ENCODE measurements at regions not wholly inside any gene's neighbourhood (a gene's known extent, or its start where the extent isn't known, plus 50 kb on each side); places are given as distances from the start of the nearest gene placed in this dataset.

DNA sequence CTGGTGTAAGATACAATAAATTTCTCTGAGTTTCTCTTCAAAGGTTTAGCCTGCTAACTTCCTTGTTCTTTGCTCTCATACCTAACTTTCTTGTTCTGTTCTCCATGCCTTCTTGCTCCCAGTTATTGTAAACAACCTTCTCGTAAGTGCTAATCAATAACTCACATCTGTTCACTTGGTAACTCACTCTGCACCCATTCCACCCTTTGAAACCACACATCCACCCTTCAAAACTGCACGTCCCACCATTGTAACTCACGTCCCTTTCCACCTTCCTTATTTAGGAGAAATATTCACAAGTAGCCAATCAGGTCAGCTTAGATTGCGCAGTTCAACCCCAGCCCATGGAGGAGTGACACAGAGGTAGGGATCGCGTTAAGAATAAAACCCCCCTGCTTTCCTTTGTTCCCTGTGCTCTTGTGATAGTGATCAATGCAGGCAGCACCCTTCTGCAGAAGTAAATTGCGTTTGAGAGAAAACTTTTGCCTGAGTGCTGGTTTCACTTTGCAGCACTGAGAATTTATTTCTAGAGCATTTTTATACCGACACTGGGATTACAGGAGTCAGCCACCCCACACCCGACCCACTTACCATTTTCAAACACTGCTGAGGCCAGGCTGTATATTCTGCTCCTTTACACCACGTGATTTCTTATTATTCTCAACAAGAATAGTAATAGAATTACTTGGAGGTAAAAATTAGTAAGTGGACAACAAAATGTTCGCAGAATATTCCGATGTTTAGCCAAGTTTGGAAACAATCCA lies 789.2 kb upstream of the RGS18 start:
- 71% methylated on average over 2 of the region's 12 CpGs for WGBS (ENCODE audit: insufficient coverage)

GRCh38 chr1:191371626-191372025 lies 786.6 kb upstream of the RGS18 start:
- Mint-ChIP-seq H3K27ac (no peak overlapping the region), H3K36me3 (no peaks in the 10 kb centered on the region), H3K4me1 (no peaks in the 10 kb centered on the region), H3K4me3 (no peak overlapping the region), H3K9me3 (peaks cover 10 to 39% (median 16%) of the 10 kb centered on the region in 3 donors), H3K27me3 (no peaks in the 10 kb centered on the region)
- Histone ChIP-seq H3K9me3 (no peaks in the 10 kb centered on the region), H3K36me3 (ENCODE audit: control insufficient read depth in 2 of 2, extremely low read depth in 1 of 2, insufficient read depth in 1 of 2, low read length in 1 of 2) (no peaks in the 10 kb centered on the region), H3K27ac (ENCODE audit: low read length) (no peak overlapping the region), H3K4me1 (ENCODE audit: control insufficient read depth in 1 of 2, extremely low read depth in 1 of 2, insufficient read depth in 2 of 2, low read length in 2 of 2) (no peaks in the 10 kb centered on the region), H3K4me3 (ENCODE audit: control insufficient read depth in 1 of 2, extremely low read depth in 1 of 2, low read length in 1 of 2) (no peak overlapping the region), H3K27me3 (replicated peaks in 1 of 2; ENCODE audit: control insufficient read depth in 2 of 2, extremely low read depth in 1 of 2, insufficient read depth in 2 of 2, low read length in 1 of 2) (no peaks in the 10 kb centered on the region)
- ChIA-PET CTCF (no interaction called here), POLR2A (no interaction called here)
- DNase-seq (no peak), ATAC-seq (replicated peaks in 1 of 4) (no peak)
- WGBS (ENCODE audit: insufficient coverage) = 96% methylated on average over 3 of the region's 3 CpGs

More for the DNA sequence above, 789.2 kb upstream of the RGS18 start:
- H3K27ac ChIP-seq (ENCODE audit: low read length) = no peak overlapping the region
- Mint-ChIP-seq H3K9me3 (peaks cover 10 to 33% (median 11%) of the 10 kb centered on the region in 3 donors), H3K36me3 (no peaks in the 10 kb centered on the region), H3K4me1 (no peaks in the 10 kb centered on the region), H3K4me3 (no peak overlapping the region), H3K27me3 (no peaks in the 10 kb centered on the region), H3K27ac (no peak overlapping the region)
- no peaks in the 10 kb centered on the region for H3K27me3 ChIP-seq (replicated peaks in 1 of 2; ENCODE audit: control insufficient read depth in 2 of 2, extremely low read depth in 1 of 2, insufficient read depth in 2 of 2, low read length in 1 of 2)
- H3K4me3 ChIP-seq (ENCODE audit: control insufficient read depth in 1 of 2, extremely low read depth in 1 of 2, low read length in 1 of 2) = no peak overlapping the region
- ATAC-seq (replicated peaks in 1 of 4) = no peak
- ChIA-PET POLR2A (no interaction called here), CTCF (no interaction called here)
- H3K36me3 ChIP-seq (ENCODE audit: control insufficient read depth in 2 of 2, extremely low read depth in 1 of 2, insufficient read depth in 1 of 2, low read length in 1 of 2) = no peaks in the 10 kb centered on the region
- H3K4me1 ChIP-seq (ENCODE audit: control insufficient read depth in 1 of 2, extremely low read depth in 1 of 2, insufficient read depth in 2 of 2, low read length in 2 of 2) = no peaks in the 10 kb centered on the region
- no peaks in the 10 kb centered on the region for H3K9me3 ChIP-seq
- DNase-seq = no peak

GRCh38 chr1:191388283-191388682 lies 770.0 kb upstream of the RGS18 start:
- ChIA-PET POLR2A (no interaction called here), CTCF (no interaction called here)
- H3K36me3 ChIP-seq (ENCODE audit: control insufficient read depth in 2 of 2, extremely low read depth in 1 of 2, insufficient read depth in 1 of 2, low read length in 1 of 2) = no peaks in the 10 kb centered on the region
- no peaks in the 10 kb centered on the region for H3K36me3 Mint-ChIP-seq
- H3K4me1 Mint-ChIP-seq = no peaks in the 10 kb centered on the region
- ATAC-seq (replicated peaks in 1 of 4) = no peak
- peaks cover 14 to 33% (median 27%) of the 10 kb centered on the region in 3 donors for H3K9me3 Mint-ChIP-seq
- no peaks in the 10 kb centered on the region for H3K27me3 ChIP-seq (replicated peaks in 1 of 2; ENCODE audit: control insufficient read depth in 2 of 2, extremely low read depth in 1 of 2, insufficient read depth in 2 of 2, low read length in 1 of 2)
- H3K27me3 Mint-ChIP-seq = no peaks in the 10 kb centered on the region
- no peak for DNase-seq
- H3K27ac Mint-ChIP-seq = no peak overlapping the region
- H3K4me3 ChIP-seq (ENCODE audit: control insufficient read depth in 1 of 2, extremely low read depth in 1 of 2, low read length in 1 of 2) = no peak overlapping the region
- H3K4me1 ChIP-seq (ENCODE audit: control insufficient read depth in 1 of 2, extremely low read depth in 1 of 2, insufficient read depth in 2 of 2, low read length in 2 of 2) = no peaks in the 10 kb centered on the region
- no peak overlapping the region for H3K27ac ChIP-seq (ENCODE audit: low read length)
- H3K9me3 ChIP-seq = peaks cover 4% of the 10 kb centered on the region
- H3K4me3 Mint-ChIP-seq = no peak overlapping the region

- Histone ChIP-seq H3K36me3 (ENCODE audit: control insufficient read depth in 2 of 2, extremely low read depth in 1 of 2, insufficient read depth in 1 of 2, low read length in 1 of 2) (no peaks in the 10 kb centered on the region), H3K4me1 (ENCODE audit: control insufficient read depth in 1 of 2, extremely low read depth in 1 of 2, insufficient read depth in 2 of 2, low read length in 2 of 2) (no peaks in the 10 kb centered on the region), H3K4me3 (ENCODE audit: control insufficient read depth in 1 of 2, extremely low read depth in 1 of 2, low read length in 1 of 2) (no peak overlapping the region), H3K27me3 (replicated peaks in 1 of 2; ENCODE audit: control insufficient read depth in 2 of 2, extremely low read depth in 1 of 2, insufficient read depth in 2 of 2, low read length in 1 of 2) (no peaks in the 10 kb centered on the region), H3K9me3 (no peaks in the 10 kb centered on the region), H3K27ac (ENCODE audit: low read length) (no peak overlapping the region)
- Mint-ChIP-seq H3K4me1 (no peaks in the 10 kb centered on the region), H3K36me3 (no peaks in the 10 kb centered on the region), H3K27me3 (no peaks in the 10 kb centered on the region), H3K27ac (no peak overlapping the region), H3K9me3 (peaks cover 5 to 16% (median 14%) of the 10 kb centered on the region in 3 donors), H3K4me3 (no peak overlapping the region)
- ATAC-seq (replicated peaks in 1 of 4) (no peak), DNase-seq (no peak)
- ChIA-PET POLR2A (no interaction called here), CTCF (no interaction called here)
- 60% methylated on average over 1 of the region's 5 CpGs for WGBS (ENCODE audit: insufficient coverage)
These were observed 761.6 kb upstream of the RGS18 start for GRCh38 chr1:191396622-191397021.

GRCh38 chr1:191398551-191398950 lies 759.7 kb upstream of the RGS18 start:
- Histone ChIP-seq H3K27me3 (replicated peaks in 1 of 2; ENCODE audit: control insufficient read depth in 2 of 2, extremely low read depth in 1 of 2, insufficient read depth in 2 of 2, low read length in 1 of 2) (no peaks in the 10 kb centered on the region), H3K9me3 (no peaks in the 10 kb centered on the region), H3K4me1 (ENCODE audit: control insufficient read depth in 1 of 2, extremely low read depth in 1 of 2, insufficient read depth in 2 of 2, low read length in 2 of 2) (no peaks in the 10 kb centered on the region), H3K4me3 (ENCODE audit: control insufficient read depth in 1 of 2, extremely low read depth in 1 of 2, low read length in 1 of 2) (no peak overlapping the region), H3K36me3 (ENCODE audit: control insufficient read depth in 2 of 2, extremely low read depth in 1 of 2, insufficient read depth in 1 of 2, low read length in 1 of 2) (no peaks in the 10 kb centered on the region), H3K27ac (ENCODE audit: low read length) (no peak overlapping the region)
- ATAC-seq (replicated peaks in 1 of 4) (no peak), DNase-seq (no peak)
- CTCF ChIA-PET = no interaction called here
- POLR2A ChIA-PET = no interaction called here
- Mint-ChIP-seq H3K9me3 (peaks cover 5 to 20% (median 18%) of the 10 kb centered on the region in 3 donors), H3K36me3 (no peaks in the 10 kb centered on the region), H3K27me3 (no peaks in the 10 kb centered on the region), H3K4me3 (no peak overlapping the region), H3K4me1 (no peaks in the 10 kb centered on the region), H3K27ac (no peak overlapping the region)
- WGBS (ENCODE audit: insufficient coverage) = 58% methylated on average over 2 of the region's 4 CpGs

DNA sequence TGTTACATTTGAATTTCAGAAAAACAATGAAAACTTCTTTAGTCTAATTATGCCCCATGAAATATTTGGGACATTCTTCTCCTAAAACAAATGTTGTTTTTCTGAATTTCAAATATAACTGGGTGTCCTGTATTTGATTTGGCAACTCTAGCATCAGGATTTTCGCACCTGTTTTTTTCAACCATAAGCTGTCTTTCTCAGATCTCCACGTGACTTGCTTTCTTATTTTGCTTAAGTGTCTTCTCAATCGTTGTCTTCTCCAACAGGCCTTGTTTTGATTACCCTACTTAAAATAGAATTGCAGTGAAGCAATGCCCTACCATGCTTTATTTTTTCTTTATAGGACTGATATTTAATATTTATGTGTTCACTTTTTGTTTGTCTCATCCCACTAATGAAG lies 752.8 kb upstream of the RGS18 start:
- Mint-ChIP-seq H3K4me3 (no peak overlapping the region), H3K36me3 (no peaks in the 10 kb centered on the region), H3K4me1 (no peaks in the 10 kb centered on the region), H3K27ac (no peak overlapping the region), H3K27me3 (no peaks in the 10 kb centered on the region), H3K9me3 (peaks cover 7 to 14% (median 11%) of the 10 kb centered on the region in 3 donors)
- Histone ChIP-seq H3K4me1 (ENCODE audit: control insufficient read depth in 1 of 2, extremely low read depth in 1 of 2, insufficient read depth in 2 of 2, low read length in 2 of 2) (no peaks in the 10 kb centered on the region), H3K9me3 (no peaks in the 10 kb centered on the region), H3K4me3 (ENCODE audit: control insufficient read depth in 1 of 2, extremely low read depth in 1 of 2, low read length in 1 of 2) (no peak overlapping the region), H3K36me3 (ENCODE audit: control insufficient read depth in 2 of 2, extremely low read depth in 1 of 2, insufficient read depth in 1 of 2, low read length in 1 of 2) (no peaks in the 10 kb centered on the region), H3K27ac (ENCODE audit: low read length) (no peak overlapping the region), H3K27me3 (replicated peaks in 1 of 2; ENCODE audit: control insufficient read depth in 2 of 2, extremely low read depth in 1 of 2, insufficient read depth in 2 of 2, low read length in 1 of 2) (no peaks in the 10 kb centered on the region)
- POLR2A ChIA-PET = no interaction called here
- CTCF ChIA-PET = no interaction called here
- DNase-seq (no peak), ATAC-seq (replicated peaks in 1 of 4) (no peak)
- WGBS (ENCODE audit: insufficient coverage) = no CpG with 5 or more reads among the region's 3 CpGs

All from T-cell (primary cell).